Endothelial cell of umbilical vein (primary cell): ENCODE measurements at regions not wholly inside any gene's neighbourhood (a gene's known extent, or its start where the extent isn't known, plus 50 kb on each side); places are given as distances from the start of the nearest gene placed in this dataset.

Experiments used
- BruUV-seq: library from RNA; stranded (reverse); fragments of 400-500 nt; replicated peaks from 2 replicates; lab custom pipeline; 2021; lab: Mats Ljungman, UMichigan
- CTCF ChIA-PET: fragments of 300-600, 350-600 bp; sonication (Branson Sonifier 250); formaldehyde crosslinking; loops from one replicate; lab custom pipeline; 2021; ENCODE audit warnings: antibody characterized with exemption, inconsistent platforms; lab: Charles Lee
- POLR2A ChIA-PET: fragments of 300-600, 350-600 bp; sonication (Branson Sonifier 250); formaldehyde crosslinking; loops from one replicate; lab custom pipeline; 2021; ENCODE audit warnings: antibody characterized with exemption, inconsistent platforms; lab: Charles Lee
- DNase-seq: peaks from one replicate; pipeline ENCODE4 v3.0.0-alpha.2; 2011; ENCODE audit warnings: low read depth, low spot score
- FAIRE-seq: peaks from 2 replicates; lab custom pipeline; 2011; peaks lifted over from hg19 to GRCh38; lab: Jason Lieb, UNC
- H2AFZ ChIP-seq: 2 replicates; pipeline ENCODE4 v1.6.0; 2012; ENCODE audit warnings: low read depth, low read length, control low read depth, inconsistent platforms
- H3K27ac ChIP-seq: 2 replicates; pipeline ENCODE4 v1.5.1; 2011; ENCODE audit warnings: low read depth, mild to moderate bottlenecking, control low read depth, low read length, moderate library complexity; ENCODE audit not compliant: insufficient read depth
- H3K27me3 ChIP-seq, 2 experiments: 2 replicates each; pipeline versions ENCODE4 v1.6.0 to v1.6.1; 2011; ENCODE audit warnings: low read length in 2 of 2, mixed read lengths in 1 of 2; ENCODE audit not compliant: control insufficient read depth in 2 of 2, insufficient read depth in 2 of 2
- H3K36me3 ChIP-seq, 2 experiments: 2 replicates in 1 of 2; 3 replicates in 1 of 2; pipeline ENCODE4 v1.5.1; 2011; ENCODE audit warnings: low read length in 2 of 2, mild to moderate bottlenecking in 1 of 2, moderate library complexity in 1 of 2; ENCODE audit not compliant: control insufficient read depth in 2 of 2, insufficient read depth in 2 of 2; ENCODE audit errors: extremely low read depth in 1 of 2
- H3K4me1 ChIP-seq: 3 replicates; pipeline ENCODE4 v1.5.1; 2011; ENCODE audit warnings: mild to moderate bottlenecking, low read length; ENCODE audit not compliant: control insufficient read depth, insufficient read depth; ENCODE audit errors: extremely low read depth
- H3K4me2 ChIP-seq: 2 replicates; pipeline ENCODE4 v1.6.1; 2011; ENCODE audit warnings: low read length, control low read depth, mixed read lengths; ENCODE audit not compliant: insufficient read depth
- H3K4me3 ChIP-seq, 3 experiments: fragments of 200-600 bp in 1 of 3; sonication (generic), shearing (Covaris generic) in 1 of 3; replicated peaks in 1 of 3; 2 replicates each; pipeline ENCODE4 v1.5.1; 2011 to 2016; ENCODE audit warnings: control low read depth in 3 of 3, low read length in 3 of 3, mild to moderate bottlenecking in 2 of 3, inconsistent platforms in 1 of 3, low read depth in 1 of 3, moderate library complexity in 1 of 3; ENCODE audit not compliant: insufficient read depth in 1 of 3
- H3K79me2 ChIP-seq: 2 replicates; pipeline ENCODE4 v1.6.0; 2012; ENCODE audit warnings: low read length, inconsistent platforms; ENCODE audit not compliant: control insufficient read depth, insufficient read depth
- H3K9ac ChIP-seq: replicated peaks from 2 replicates; pipeline ENCODE3; 2011; ENCODE audit warnings: low read length, control low read depth; ENCODE audit not compliant: insufficient read depth; ENCODE audit errors: extremely low read depth
- H3K9me1 ChIP-seq: replicated peaks from 3 replicates; pipeline ENCODE4 v1.6.0; 2011; ENCODE audit warnings: mild to moderate bottlenecking, low read length; ENCODE audit not compliant: control insufficient read depth, insufficient read depth; ENCODE audit errors: extremely low read depth
- H3K9me3 ChIP-seq: replicated peaks from 2 replicates; pipeline ENCODE4 v1.5.1; 2012; ENCODE audit warnings: low read length, inconsistent platforms; ENCODE audit not compliant: control insufficient read depth, insufficient read depth
- H4K20me1 ChIP-seq: replicated peaks from 2 replicates; pipeline ENCODE3; 2011; ENCODE audit warnings: mild to moderate bottlenecking, low read length; ENCODE audit not compliant: control insufficient read depth, insufficient read depth; ENCODE audit errors: extremely low read depth
- EZH2 ChIP-seq: IDR thresholded peaks from 2 replicates; pipeline ENCODE4 v1.6.1; 2012; ENCODE audit warnings: borderline replicate concordance, low read depth, mild to moderate bottlenecking, moderate library complexity, low read length, inconsistent platforms; ENCODE audit not compliant: severe bottlenecking
- FOS ChIP-seq: IDR thresholded peaks from 2 replicates; pipeline ENCODE4 v1.6.1; 2011; ENCODE audit warnings: mild to moderate bottlenecking, low read length, moderate library complexity, borderline replicate concordance; ENCODE audit not compliant: insufficient read depth
- GATA2 ChIP-seq: IDR thresholded peaks from 2 replicates; pipeline ENCODE4 v1.7.0; 2011; ENCODE audit warnings: low read depth, mild to moderate bottlenecking, moderate library complexity, mixed read lengths, low read length; ENCODE audit not compliant: insufficient read length, insufficient read depth
- JUN ChIP-seq: IDR thresholded peaks from 2 replicates; pipeline ENCODE4 v1.6.1; 2011; ENCODE audit warnings: borderline replicate concordance, low read depth; ENCODE audit not compliant: insufficient read length, insufficient read depth
- MAX ChIP-seq: IDR thresholded peaks from 2 replicates; pipeline ENCODE4 v1.6.1; 2011; ENCODE audit not compliant: insufficient read depth, insufficient read length
- MYC ChIP-seq: IDR thresholded peaks from one replicate; pipeline ENCODE4 v1.6.1; 2011; ENCODE audit warnings: mild to moderate bottlenecking, low read depth, low read length
- POLR2A ChIP-seq: IDR thresholded peaks from 2 replicates; pipeline ENCODE4 v1.6.1; 2012; ENCODE audit warnings: low read depth, mild to moderate bottlenecking, control low read depth, low read length
- POLR2AphosphoS5 ChIP-seq: IDR thresholded peaks from 2 replicates; pipeline ENCODE4 v1.6.1; 2012; ENCODE audit warnings: low read depth, mild to moderate bottlenecking, control low read depth, low read length, moderate library complexity; ENCODE audit not compliant: insufficient read depth
- dilution Hi-C: fragments of 300-500 bp; cut with MboI; formaldehyde crosslinking; loops from one replicate; pipeline ENCODE4 v1.15.0; 2019; ENCODE audit warnings: low sequenced_read_pairs; ENCODE audit not compliant: extremely low pct_ligation_motif_present
- intact Hi-C: fragments of 100-400 bp; cut with micrococcal nuclease; formaldehyde crosslinking; loops from one replicate; pipeline ENCODE4 v1.10.0; 2022
- TF ChIP-seq, protein P1 (sequence below), 2 donors: IDR thresholded peaks; 1 replicate in 1 of 2; 2 replicates in 1 of 2; pipeline ENCODE4 v1.5.1; 2011; ENCODE audit warnings: low read length in 2 of 2, mild to moderate bottlenecking in 2 of 2, moderate library complexity in 2 of 2, control low read depth in 1 of 2, inconsistent platforms in 1 of 2, low read depth in 1 of 2; ENCODE audit not compliant: insufficient read depth in 1 of 2; ENCODE audit errors: extremely low read depth in 1 of 2

- Histone ChIP-seq H3K27me3 (no peaks in the 10 kb centered on the region), H3K9me3 (no peaks in the 10 kb centered on the region), H2AFZ (no peak overlapping the region), H4K20me1 (no peaks in the 10 kb centered on the region), H3K4me1 (no peaks in the 10 kb centered on the region), H3K79me2 (no peaks in the 10 kb centered on the region), H3K27ac (no peak overlapping the region), H3K4me2 (no peak overlapping the region), H3K4me3 (no peak overlapping the region), H3K9ac (no peak overlapping the region), H3K9me1 (no peaks in the 10 kb centered on the region), H3K36me3 (no peaks in the 10 kb centered on the region)
- TF ChIP-seq JUN (no peak), MAX (no peak), EZH2 (no peak), POLR2A (no peak), POLR2AphosphoS5 (no peak), GATA2 (no peak), FOS (no peak), MYC (no peak)
- TF ChIP-seq, protein P1, sequence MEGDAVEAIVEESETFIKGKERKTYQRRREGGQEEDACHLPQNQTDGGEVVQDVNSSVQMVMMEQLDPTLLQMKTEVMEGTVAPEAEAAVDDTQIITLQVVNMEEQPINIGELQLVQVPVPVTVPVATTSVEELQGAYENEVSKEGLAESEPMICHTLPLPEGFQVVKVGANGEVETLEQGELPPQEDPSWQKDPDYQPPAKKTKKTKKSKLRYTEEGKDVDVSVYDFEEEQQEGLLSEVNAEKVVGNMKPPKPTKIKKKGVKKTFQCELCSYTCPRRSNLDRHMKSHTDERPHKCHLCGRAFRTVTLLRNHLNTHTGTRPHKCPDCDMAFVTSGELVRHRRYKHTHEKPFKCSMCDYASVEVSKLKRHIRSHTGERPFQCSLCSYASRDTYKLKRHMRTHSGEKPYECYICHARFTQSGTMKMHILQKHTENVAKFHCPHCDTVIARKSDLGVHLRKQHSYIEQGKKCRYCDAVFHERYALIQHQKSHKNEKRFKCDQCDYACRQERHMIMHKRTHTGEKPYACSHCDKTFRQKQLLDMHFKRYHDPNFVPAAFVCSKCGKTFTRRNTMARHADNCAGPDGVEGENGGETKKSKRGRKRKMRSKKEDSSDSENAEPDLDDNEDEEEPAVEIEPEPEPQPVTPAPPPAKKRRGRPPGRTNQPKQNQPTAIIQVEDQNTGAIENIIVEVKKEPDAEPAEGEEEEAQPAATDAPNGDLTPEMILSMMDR (IDR thresholded peaks at IDR 0.05; ENCODE audit: extremely low read depth in 1 of 2, insufficient read depth in 1 of 2, low read depth in 1 of 2, low read length in 2 of 2) = no peak
- intact Hi-C loops (no loop called here), dilution Hi-C loops (no loop called here)
- ChIA-PET CTCF (no interaction called here), POLR2A (no interaction called here)
- FAIRE-seq (no peak), DNase-seq (no peak)
- no TSS peak for BruUV-seq
Observed at GRCh38 chr6:145469021-145469420, 266.3 kb downstream of the EPM2A start.
